ENCODE measurements at regions not wholly inside any gene's neighbourhood (a gene's known extent, or its start where the extent isn't known, plus 50 kb on each side); places are given as distances from the start of the nearest gene placed in this dataset.

GRCh38 chr14:103216857-103217256 lies 93.6 kb downstream of the TNFAIP2 start:
- TF ChIP-seq POLR2A (IDR thresholded peaks at IDR 0.05; ENCODE audit: low read depth, low read length), result no peak
- FAIRE-seq (no peak), DNase-seq (ENCODE audit: insufficient read length, low spot score) (no peak)

GRCh38 chr14:103217538-103217937 lies 94.3 kb downstream of the TNFAIP2 start:
- TF ChIP-seq POLR2A (IDR thresholded peaks at IDR 0.05; ENCODE audit: low read depth, low read length), result no peak
- no peak for FAIRE-seq
- DNase-seq (ENCODE audit: insufficient read length, low spot score), result no peak

- FAIRE-seq (no peak), DNase-seq (ENCODE audit: insufficient read length, low spot score) (no peak)
- TF ChIP-seq POLR2A (IDR thresholded peaks at IDR 0.05; ENCODE audit: low read depth, low read length), result no peak
These were observed 97.1 kb downstream of the TNFAIP2 start for GRCh38 chr14:103220134-103220981.

- DNase-seq (ENCODE audit: insufficient read length, low spot score), result no peak
- no peak for TF ChIP-seq POLR2A (IDR thresholded peaks at IDR 0.05; ENCODE audit: low read depth, low read length)
- no peak for FAIRE-seq
These were observed 97.9 kb downstream of the TNFAIP2 start for GRCh38 chr14:103220982-103221641.

- TF ChIP-seq POLR2A (IDR thresholded peaks at IDR 0.05; ENCODE audit: low read depth, low read length), result no peak
- FAIRE-seq, result no peak
- DNase-seq (ENCODE audit: insufficient read length, low spot score), result no peak
These were observed 98.6 kb downstream of the TNFAIP2 start for GRCh38 chr14:103221781-103222358.

- FAIRE-seq (no peak), DNase-seq (ENCODE audit: insufficient read length, low spot score) (no peak)
- no peak for TF ChIP-seq POLR2A (IDR thresholded peaks at IDR 0.05; ENCODE audit: low read depth, low read length)
These were observed 100.6 kb downstream of the TNFAIP2 start for GRCh38 chr14:103223818-103224352.

- FAIRE-seq, result no peak
These were observed 101.8 kb downstream of the TNFAIP2 start for GRCh38 chr14:103225062-103225461.

GRCh38 chr14:103225476-103225875 lies 102.2 kb downstream of the TNFAIP2 start:
- TF ChIP-seq POLR2A (IDR thresholded peaks at IDR 0.05; ENCODE audit: low read depth, low read length), result no peak
- FAIRE-seq (no peak), DNase-seq (ENCODE audit: insufficient read length, low spot score) (no peak)

More at GRCh38 chr14:103225062-103225461, 101.8 kb downstream of the TNFAIP2 start:
- DNase-seq (ENCODE audit: insufficient read length, low spot score), result no peak
- TF ChIP-seq POLR2A (IDR thresholded peaks at IDR 0.05; ENCODE audit: low read depth, low read length), result no peak

GRCh38 chr14:103227094-103227768 lies 104.0 kb downstream of the TNFAIP2 start:
- FAIRE-seq, result no peak
- TF ChIP-seq POLR2A (IDR thresholded peaks at IDR 0.05; ENCODE audit: low read depth, low read length), result no peak

GRCh38 chr14:103228076-103228806 lies 105.0 kb downstream of the TNFAIP2 start:
- DNase-seq (ENCODE audit: insufficient read length, low spot score), result no peak
- no peak for FAIRE-seq
- TF ChIP-seq POLR2A (IDR thresholded peaks at IDR 0.05; ENCODE audit: low read depth, low read length), result no peak

More at GRCh38 chr14:103227094-103227768, 104.0 kb downstream of the TNFAIP2 start:
- no peak for DNase-seq (ENCODE audit: insufficient read length, low spot score)

GRCh38 chr14:103228866-103229265 lies 105.2 kb upstream of the EIF5 start:
- no peak for DNase-seq (ENCODE audit: insufficient read length, low spot score)
- TF ChIP-seq POLR2A (IDR thresholded peaks at IDR 0.05; ENCODE audit: low read depth, low read length), result no peak
- FAIRE-seq, result no peak

GRCh38 chr14:103230021-103230420 lies 104.0 kb upstream of the EIF5 start:
- FAIRE-seq (no peak), DNase-seq (ENCODE audit: insufficient read length, low spot score) (no peak)
- no peak for TF ChIP-seq POLR2A (IDR thresholded peaks at IDR 0.05; ENCODE audit: low read depth, low read length)

Data from H54 (cell line).